ENCODE measurements at regions not wholly inside any gene's neighbourhood (a gene's known extent, or its start where the extent isn't known, plus 50 kb on each side); places are given as distances from the start of the nearest gene placed in this dataset.

DNA sequence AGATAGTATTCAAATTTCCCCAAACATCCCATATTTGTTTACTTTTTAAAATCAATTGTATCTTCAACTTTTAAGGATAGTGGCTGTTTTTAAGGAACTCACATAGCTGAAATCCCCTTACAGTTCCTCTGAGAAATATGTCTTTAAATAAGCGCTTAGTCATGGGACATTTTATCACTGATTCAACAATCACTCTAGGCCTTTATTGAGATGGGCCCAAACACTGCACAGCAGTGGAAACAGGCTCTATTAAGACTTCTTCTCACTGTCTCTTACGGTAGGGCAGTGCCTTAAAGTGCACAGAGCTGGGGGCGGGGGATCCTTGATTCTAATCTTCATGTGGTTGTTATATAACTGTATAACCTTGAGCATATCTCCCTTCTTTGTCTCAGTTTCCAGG is 59.8 kb upstream of the RREB1 start:
- H3K36me3 ChIP-seq (ENCODE audit: insufficient read depth, low read length, poor library complexity, severe bottlenecking): no peaks in the 10 kb centered on the region
- ChIA-PET POLR2A (ENCODE audit: low non-redundant PET) (no interaction called here), CTCF (no interaction called here)
- BruUV-seq (replicated peaks): no TSS peak
- no peaks in the 10 kb centered on the region for H3K27me3 ChIP-seq (replicated peaks; ENCODE audit: insufficient read depth, low read depth, low read length, poor library complexity)
- peaks cover 43% of the 10 kb centered on the region for H3K4me1 ChIP-seq (ENCODE audit: insufficient read depth, low read length, poor library complexity, severe bottlenecking)
- no peaks in the 10 kb centered on the region for H3K9me3 ChIP-seq (ENCODE audit: low read depth, low read length, poor library complexity, severe bottlenecking)
- peak; percentile 53 for DNase-seq (ENCODE audit: low spot score)
- TF ChIP-seq, protein P1, sequence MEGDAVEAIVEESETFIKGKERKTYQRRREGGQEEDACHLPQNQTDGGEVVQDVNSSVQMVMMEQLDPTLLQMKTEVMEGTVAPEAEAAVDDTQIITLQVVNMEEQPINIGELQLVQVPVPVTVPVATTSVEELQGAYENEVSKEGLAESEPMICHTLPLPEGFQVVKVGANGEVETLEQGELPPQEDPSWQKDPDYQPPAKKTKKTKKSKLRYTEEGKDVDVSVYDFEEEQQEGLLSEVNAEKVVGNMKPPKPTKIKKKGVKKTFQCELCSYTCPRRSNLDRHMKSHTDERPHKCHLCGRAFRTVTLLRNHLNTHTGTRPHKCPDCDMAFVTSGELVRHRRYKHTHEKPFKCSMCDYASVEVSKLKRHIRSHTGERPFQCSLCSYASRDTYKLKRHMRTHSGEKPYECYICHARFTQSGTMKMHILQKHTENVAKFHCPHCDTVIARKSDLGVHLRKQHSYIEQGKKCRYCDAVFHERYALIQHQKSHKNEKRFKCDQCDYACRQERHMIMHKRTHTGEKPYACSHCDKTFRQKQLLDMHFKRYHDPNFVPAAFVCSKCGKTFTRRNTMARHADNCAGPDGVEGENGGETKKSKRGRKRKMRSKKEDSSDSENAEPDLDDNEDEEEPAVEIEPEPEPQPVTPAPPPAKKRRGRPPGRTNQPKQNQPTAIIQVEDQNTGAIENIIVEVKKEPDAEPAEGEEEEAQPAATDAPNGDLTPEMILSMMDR (conservative IDR thresholded peaks at IDR 0.05; ENCODE audit: low read depth, low read length): no peak
- TF ChIP-seq EZH2 (IDR thresholded peaks at IDR 0.05; ENCODE audit: borderline replicate concordance, low read depth, low read length, poor library complexity, severe bottlenecking): no peak
- no peak overlapping the region for H3K4me3 ChIP-seq (ENCODE audit: low read depth, low read length, poor library complexity, severe bottlenecking)
- peak overlapping the region; percentile 62 for H3K27ac ChIP-seq (ENCODE audit: low read depth, low read length, poor library complexity, severe bottlenecking)
- intact Hi-C loops (cut with micrococcal nuclease; ENCODE audit: unreplicated experiment): no loop called here

DNA sequence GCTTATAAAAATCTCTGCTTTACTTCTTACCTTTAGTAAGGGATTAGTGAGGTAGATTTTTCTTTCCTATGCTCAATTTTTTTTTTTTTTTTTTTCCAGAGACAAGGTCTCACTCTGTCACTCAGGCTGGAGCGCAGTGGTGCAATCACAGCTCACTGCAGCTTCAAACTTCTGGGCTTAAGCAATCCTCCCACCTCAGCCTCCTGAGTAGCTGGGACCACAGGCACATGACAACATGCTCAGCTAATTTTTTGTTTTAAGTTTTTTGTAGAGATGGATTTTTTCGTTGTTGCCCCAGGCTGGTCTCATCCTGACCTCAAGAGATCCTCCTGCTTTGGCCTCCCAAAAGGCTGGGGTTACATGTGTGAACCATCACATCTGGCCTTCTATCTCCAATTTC is 58.9 kb upstream of the RREB1 start:
- TF ChIP-seq, protein P1 (conservative IDR thresholded peaks at IDR 0.05; ENCODE audit: low read depth, low read length): no peak
- no peak for TF ChIP-seq EZH2 (IDR thresholded peaks at IDR 0.05; ENCODE audit: borderline replicate concordance, low read depth, low read length, poor library complexity, severe bottlenecking)
- CTCF ChIA-PET: interaction anchor here (0.7 kb wide), 1 partner anchor 182 kb away, joined by 6 read pairs; no protein-coding TSS in a partner anchor
- H3K27me3 ChIP-seq (replicated peaks; ENCODE audit: insufficient read depth, low read depth, low read length, poor library complexity): no peaks in the 10 kb centered on the region
- H3K9me3 ChIP-seq (ENCODE audit: low read depth, low read length, poor library complexity, severe bottlenecking): no peaks in the 10 kb centered on the region
- no TSS peak for BruUV-seq (replicated peaks)
- H3K4me3 ChIP-seq (ENCODE audit: low read depth, low read length, poor library complexity, severe bottlenecking): no peak overlapping the region
- DNase-seq (ENCODE audit: low spot score): no peak
- no peaks in the 10 kb centered on the region for H3K36me3 ChIP-seq (ENCODE audit: insufficient read depth, low read length, poor library complexity, severe bottlenecking)
- POLR2A ChIA-PET (ENCODE audit: low non-redundant PET): no interaction called here
- H3K4me1 ChIP-seq (ENCODE audit: insufficient read depth, low read length, poor library complexity, severe bottlenecking): peaks cover 46% of the 10 kb centered on the region
- H3K27ac ChIP-seq (ENCODE audit: low read depth, low read length, poor library complexity, severe bottlenecking): no peak overlapping the region
- intact Hi-C loops (cut with micrococcal nuclease; ENCODE audit: unreplicated experiment): no loop called here

DNA sequence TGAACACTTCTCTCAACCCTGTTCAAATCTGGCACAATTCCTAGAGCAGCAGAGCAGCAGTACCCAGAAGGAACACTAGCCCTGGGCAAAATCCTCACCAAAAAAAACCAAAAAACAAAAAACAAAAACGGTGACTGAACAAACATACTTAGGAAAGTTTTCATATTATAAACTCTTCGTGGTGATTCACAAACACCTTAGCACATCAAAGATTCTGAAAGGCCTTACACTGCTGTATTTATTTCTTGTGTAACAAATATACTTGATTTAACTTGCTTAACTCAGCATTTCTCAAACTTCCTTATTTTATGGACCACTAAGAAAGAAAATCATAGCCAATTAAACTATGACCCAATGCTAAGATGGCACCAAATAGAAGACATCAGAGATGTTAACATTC is 57.8 kb upstream of the RREB1 start:
- Histone ChIP-seq H3K9me3 (ENCODE audit: low read depth, low read length, poor library complexity, severe bottlenecking) (no peaks in the 10 kb centered on the region), H3K4me3 (ENCODE audit: low read depth, low read length, poor library complexity, severe bottlenecking) (no peak overlapping the region), H3K36me3 (ENCODE audit: insufficient read depth, low read length, poor library complexity, severe bottlenecking) (no peaks in the 10 kb centered on the region), H3K27ac (ENCODE audit: low read depth, low read length, poor library complexity, severe bottlenecking) (no peak overlapping the region), H3K27me3 (replicated peaks; ENCODE audit: insufficient read depth, low read depth, low read length, poor library complexity) (no peaks in the 10 kb centered on the region), H3K4me1 (ENCODE audit: insufficient read depth, low read length, poor library complexity, severe bottlenecking) (peaks cover 46% of the 10 kb centered on the region)
- BruUV-seq (replicated peaks): no TSS peak
- TF ChIP-seq, protein P1 (conservative IDR thresholded peaks at IDR 0.05; ENCODE audit: low read depth, low read length): no peak
- no peak for TF ChIP-seq EZH2 (IDR thresholded peaks at IDR 0.05; ENCODE audit: borderline replicate concordance, low read depth, low read length, poor library complexity, severe bottlenecking)
- intact Hi-C loops (cut with micrococcal nuclease; ENCODE audit: unreplicated experiment): loop anchor here (5.0 to 10.0 kb wide), 3 partner anchors 57 to 355 kb away; partner anchors contain the start of gene RREB1
- POLR2A ChIA-PET (ENCODE audit: low non-redundant PET): no interaction called here
- CTCF ChIA-PET: no interaction called here
- no peak for DNase-seq (ENCODE audit: low spot score)
